Mesenchymal stem cell (in vitro differentiated cells and primary cell): ENCODE measurements at regions not wholly inside any gene's neighbourhood (a gene's known extent, or its start where the extent isn't known, plus 50 kb on each side); places are given as distances from the start of the nearest gene placed in this dataset.

Experiments used
- DNase-seq: peaks from one replicate; pipeline ENCODE4 v3.0.0-alpha.2; 2013
- H2AFZ ChIP-seq: one replicate; pipeline ENCODE4 v1.6.1; 2013; ENCODE audit warnings: low read depth, mild to moderate bottlenecking, control low read depth, inconsistent platforms, low read length, moderate library complexity
- H2AK5ac ChIP-seq: 2 replicates; pipeline ENCODE4 v1.6.1; 2013; ENCODE audit warnings: low read length, moderate library complexity, mild to moderate bottlenecking, inconsistent platforms; ENCODE audit not compliant: severe bottlenecking
- H2BK120ac ChIP-seq: one replicate; pipeline ENCODE4 v1.6.1; 2013; ENCODE audit warnings: low read depth, mild to moderate bottlenecking, inconsistent platforms, low read length, moderate library complexity
- H2BK12ac ChIP-seq, 2 experiments: one replicate each; pipeline ENCODE4 v1.6.1; 2013; ENCODE audit warnings: inconsistent platforms in 2 of 2, low read length in 2 of 2, mild to moderate bottlenecking in 2 of 2, moderate library complexity in 2 of 2, control low read depth in 1 of 2
- H2BK15ac ChIP-seq: one replicate; pipeline ENCODE4 v1.6.1; 2013; ENCODE audit warnings: mild to moderate bottlenecking, low read depth, inconsistent platforms; ENCODE audit not compliant: poor library complexity, severe bottlenecking
- H2BK5ac ChIP-seq: 2 replicates; pipeline ENCODE4 v1.6.1; 2013; ENCODE audit warnings: low read depth, mild to moderate bottlenecking, low read length, control low read depth, inconsistent platforms; ENCODE audit not compliant: poor library complexity, severe bottlenecking
- H3K14ac ChIP-seq, 2 experiments: one replicate each; pipeline ENCODE4 v1.6.1; 2013; ENCODE audit warnings: inconsistent platforms in 2 of 2, low read length in 2 of 2, control low read depth in 1 of 2, mild to moderate bottlenecking in 1 of 2, moderate library complexity in 1 of 2
- H3K18ac ChIP-seq, 2 experiments: one replicate each; pipeline ENCODE4 v1.6.1; 2013; ENCODE audit warnings: inconsistent platforms in 2 of 2, low read length in 2 of 2, control low read depth in 1 of 2, low read depth in 1 of 2, mild to moderate bottlenecking in 1 of 2
- H3K23ac ChIP-seq, 2 experiments: one replicate each; pipeline ENCODE4 v1.6.1; 2013; ENCODE audit warnings: inconsistent platforms in 2 of 2, low read length in 2 of 2, mild to moderate bottlenecking in 2 of 2, moderate library complexity in 2 of 2, control low read depth in 1 of 2
- H3K27ac ChIP-seq: 2 replicates; pipeline ENCODE4 v1.5.1; 2013; ENCODE audit warnings: mild to moderate bottlenecking, moderate library complexity, low read length, control low read depth, inconsistent platforms; ENCODE audit not compliant: poor library complexity, severe bottlenecking
- H3K27me3 ChIP-seq, 2 experiments: 2 replicates each; pipeline versions ENCODE4 v1.6.1 to v1.7.0; 2013; ENCODE audit warnings: low read length in 2 of 2, mild to moderate bottlenecking in 2 of 2, moderate library complexity in 2 of 2, control low read depth in 1 of 2, inconsistent platforms in 1 of 2; ENCODE audit not compliant: control insufficient read depth in 1 of 2, insufficient read depth in 1 of 2
- H3K36me3 ChIP-seq, 2 experiments: 2 replicates each; pipeline versions ENCODE4 v1.6.1 to v1.7.0; 2013; ENCODE audit warnings: low read length in 2 of 2, control low read depth in 1 of 2, inconsistent platforms in 1 of 2, low read depth in 1 of 2, mild to moderate bottlenecking in 1 of 2; ENCODE audit not compliant: insufficient read depth in 2 of 2, control insufficient read depth in 1 of 2
- H3K4ac ChIP-seq, 2 experiments: one replicate each; pipeline ENCODE4 v1.6.1; 2013; ENCODE audit warnings: inconsistent platforms in 2 of 2, low read length in 2 of 2, mild to moderate bottlenecking in 2 of 2, moderate library complexity in 2 of 2, control low read depth in 1 of 2, low read depth in 1 of 2
- H3K4me1 ChIP-seq: 2 replicates; pipeline ENCODE4 v1.6.1; 2013; ENCODE audit warnings: low read depth, low read length, control low read depth; ENCODE audit not compliant: control insufficient read depth, insufficient read depth
- H3K4me2 ChIP-seq: 2 replicates; pipeline ENCODE4 v1.6.1; 2013; ENCODE audit warnings: low read length, mild to moderate bottlenecking, inconsistent platforms; ENCODE audit not compliant: poor library complexity, severe bottlenecking
- H3K4me3 ChIP-seq, 2 experiments: 2 replicates each; pipeline versions ENCODE4 v1.5.1 to v1.7.0; 2013; ENCODE audit warnings: low read length in 2 of 2, mild to moderate bottlenecking in 2 of 2, control low read depth in 1 of 2, low read depth in 1 of 2; ENCODE audit not compliant: insufficient read depth in 1 of 2
- H3K79me1 ChIP-seq: replicated peaks from 2 replicates; pipeline ENCODE4 v1.6.1; 2013; ENCODE audit warnings: mild to moderate bottlenecking, control low read depth, low read length, inconsistent platforms; ENCODE audit not compliant: poor library complexity, severe bottlenecking
- H3K9ac ChIP-seq: 2 replicates; pipeline ENCODE4 v1.7.0; 2013; ENCODE audit warnings: mild to moderate bottlenecking, low read length, moderate library complexity
- H3K9me3 ChIP-seq: 2 replicates; pipeline ENCODE4 v1.7.0; 2013; ENCODE audit warnings: mild to moderate bottlenecking, low read length; ENCODE audit not compliant: control insufficient read depth
- H4K8ac ChIP-seq: one replicate; pipeline ENCODE4 v1.6.1; 2013; ENCODE audit warnings: inconsistent platforms, mild to moderate bottlenecking, low read length, moderate library complexity
- H4K91ac ChIP-seq: one replicate; pipeline ENCODE4 v1.6.1; 2013; ENCODE audit warnings: mild to moderate bottlenecking, low read length, inconsistent platforms
- WGBS: methylation state at CpG from one replicate; pipeline ENCODE4 v1.1.7; 2013; ENCODE audit warnings: mixed read lengths; 5-methylcytosine and 5-hydroxymethylcytosine counted together

DNA sequence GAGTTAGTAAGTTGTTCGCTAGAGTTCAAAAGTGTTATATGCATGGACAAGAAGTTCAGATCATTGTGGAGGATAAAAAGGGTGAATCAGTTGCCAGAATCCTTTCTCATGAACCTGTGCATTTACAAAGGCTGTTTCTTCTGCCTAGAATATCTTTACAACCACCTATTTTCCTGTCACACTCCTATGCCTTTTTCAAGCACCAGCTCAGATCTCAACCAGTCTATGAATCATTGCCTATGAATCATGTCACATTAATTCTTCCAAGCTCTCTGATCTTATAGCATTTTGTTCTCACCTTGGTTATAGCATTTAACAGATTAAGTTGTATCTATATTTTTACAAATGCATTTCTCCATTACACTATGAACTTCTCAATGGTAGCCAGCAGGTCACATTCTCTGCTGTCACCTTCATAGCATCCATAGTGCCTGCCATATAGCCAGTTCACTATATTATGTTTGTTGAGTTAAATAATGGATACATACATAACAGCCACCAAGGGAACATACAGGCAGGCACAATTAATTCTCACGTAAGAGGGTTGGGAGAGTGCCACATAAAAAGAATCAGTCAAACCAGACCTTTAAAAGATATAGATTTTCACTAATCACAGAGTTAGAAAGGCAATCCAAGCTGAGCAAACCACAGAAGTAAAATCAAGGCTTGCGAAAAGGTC lies 573.0 kb downstream of the FOXG1 start:
- H3K18ac ChIP-seq, result no peak overlapping the region
- no peak overlapping the region for H4K91ac ChIP-seq
- H3K4me3 ChIP-seq, result no peak overlapping the region
- no peaks in the 10 kb centered on the region for H3K79me1 ChIP-seq
- no peak overlapping the region for H3K14ac ChIP-seq
- H3K36me3 ChIP-seq, result no peaks in the 10 kb centered on the region
- no peaks in the 10 kb centered on the region for H3K4me1 ChIP-seq
- H3K23ac ChIP-seq, result no peak overlapping the region
- no peaks in the 10 kb centered on the region for H3K27me3 ChIP-seq
- no peak for DNase-seq
- no peak overlapping the region for H2BK12ac ChIP-seq
- H4K8ac ChIP-seq, result no peak overlapping the region
- no peak overlapping the region for H3K27ac ChIP-seq
- WGBS, result 90% methylated on average over 3 of the region's 3 CpGs
- no peak overlapping the region for H2BK120ac ChIP-seq
- H2AK5ac ChIP-seq, result no peak overlapping the region
- H3K4me2 ChIP-seq, result no peak overlapping the region
- H2BK5ac ChIP-seq, result no peak overlapping the region
- H2BK15ac ChIP-seq, result no peak overlapping the region
- no peak overlapping the region for H3K4ac ChIP-seq
- H3K9ac ChIP-seq, result no peak overlapping the region
- no peak overlapping the region for H2AFZ ChIP-seq
- peaks cover 3% of the 10 kb centered on the region for H3K9me3 ChIP-seq

DNA sequence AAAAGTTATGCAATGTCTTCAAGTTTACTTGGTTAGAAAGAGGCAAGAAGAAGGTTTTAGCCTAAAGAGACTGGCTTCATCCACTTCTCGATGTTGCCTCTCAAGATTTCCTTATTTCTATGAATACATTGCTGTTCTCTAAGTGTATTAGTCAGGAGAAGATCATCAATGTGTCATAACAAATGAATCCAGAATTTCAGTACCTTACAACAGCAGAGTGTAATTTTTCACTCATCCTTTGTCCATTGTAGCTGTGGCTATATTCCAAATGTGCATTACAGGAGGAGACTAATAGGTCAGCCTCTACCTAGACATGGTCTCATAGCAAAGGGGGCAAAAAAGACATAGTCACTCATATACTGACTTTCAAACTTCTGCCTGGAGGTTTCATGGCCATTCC lies 579.1 kb downstream of the PRKD1 start:
- no peak overlapping the region for H2BK12ac ChIP-seq
- WGBS, result no CpG with 5 or more reads among the region's 1 CpG
- no peak for DNase-seq
- no peak overlapping the region for H3K4me2 ChIP-seq
- H3K9ac ChIP-seq, result no peak overlapping the region
- H3K79me1 ChIP-seq, result no peaks in the 10 kb centered on the region
- H4K8ac ChIP-seq, result no peak overlapping the region
- no peak overlapping the region for H3K27ac ChIP-seq
- H3K36me3 ChIP-seq, result no peaks in the 10 kb centered on the region
- no peak overlapping the region for H3K14ac ChIP-seq
- no peak overlapping the region for H3K4ac ChIP-seq
- H3K27me3 ChIP-seq, result no peaks in the 10 kb centered on the region
- H3K4me3 ChIP-seq, result no peak overlapping the region
- no peak overlapping the region for H3K18ac ChIP-seq
- peaks cover 4% of the 10 kb centered on the region for H3K9me3 ChIP-seq
- H3K23ac ChIP-seq, result no peak overlapping the region
- no peak overlapping the region for H2AFZ ChIP-seq
- no peak overlapping the region for H2BK120ac ChIP-seq
- no peak overlapping the region for H2BK15ac ChIP-seq
- no peak overlapping the region for H2AK5ac ChIP-seq
- no peaks in the 10 kb centered on the region for H3K4me1 ChIP-seq
- H2BK5ac ChIP-seq, result no peak overlapping the region
- no peak overlapping the region for H4K91ac ChIP-seq

DNA sequence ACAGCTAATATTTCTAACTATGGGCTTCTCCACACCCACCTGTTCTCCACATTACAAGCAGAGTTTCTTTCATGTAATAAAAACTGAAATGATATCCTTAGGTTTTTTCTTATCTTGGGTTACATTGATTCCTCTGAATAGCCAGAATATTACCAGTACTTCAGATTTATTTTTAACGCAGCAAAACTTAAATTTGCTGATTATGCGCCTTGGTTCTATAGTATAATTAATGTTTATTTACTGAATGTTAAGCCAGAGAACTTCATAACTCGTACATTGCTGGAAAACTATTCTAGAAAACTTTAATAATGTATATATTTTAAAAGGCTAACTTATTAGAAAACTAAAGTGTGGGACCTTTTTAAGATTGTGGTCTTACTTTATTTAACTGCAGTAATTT lies 577.2 kb downstream of the PRKD1 start:
- WGBS, result no CpG with 5 or more reads among the region's 3 CpGs
- H3K4me2 ChIP-seq, result no peak overlapping the region
- no peak overlapping the region for H3K23ac ChIP-seq

DNA sequence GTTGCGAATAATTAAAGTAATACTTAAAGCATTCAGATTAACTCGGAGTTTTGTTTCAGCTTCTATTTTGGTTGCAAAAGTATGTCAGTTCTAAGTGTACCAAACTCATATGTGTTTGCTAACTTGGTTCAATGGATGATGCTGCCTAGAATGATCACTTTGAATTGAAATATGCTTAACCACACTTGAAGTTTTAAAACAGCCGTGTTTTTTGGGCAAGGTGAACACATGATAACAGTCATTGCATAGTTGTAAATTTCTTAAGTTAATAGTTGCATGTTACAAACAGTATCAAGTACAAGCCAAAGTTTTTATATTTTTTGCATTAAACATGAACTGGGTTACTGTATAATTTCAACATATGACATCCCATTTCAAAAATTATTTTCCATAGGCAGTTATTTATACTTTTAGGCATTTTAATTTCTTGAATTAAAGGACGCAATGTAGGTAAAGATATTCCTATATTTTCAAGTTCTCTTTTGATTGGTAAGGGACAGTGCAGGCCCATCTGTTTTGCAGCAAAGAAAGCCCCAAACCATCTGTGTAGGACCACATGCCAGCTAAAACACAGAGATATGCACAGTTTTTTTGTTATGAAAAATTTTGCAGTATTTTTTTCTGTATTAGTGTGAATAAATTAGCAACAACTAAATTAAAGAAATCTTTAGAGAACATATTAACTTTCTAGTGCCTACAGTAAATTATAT lies 575.5 kb downstream of the PRKD1 start:
- Histone ChIP-seq H3K14ac (no peak overlapping the region), H3K4ac (no peak overlapping the region), H3K18ac (no peak overlapping the region), H2BK120ac (no peak overlapping the region), H3K4me2 (no peak overlapping the region), H2BK15ac (no peak overlapping the region), H4K91ac (no peak overlapping the region), H3K9ac (no peak overlapping the region), H3K4me3 (no peak overlapping the region), H3K4me1 (no peaks in the 10 kb centered on the region), H4K8ac (no peak overlapping the region), H2AK5ac (no peak overlapping the region), H2AFZ (no peak overlapping the region), H3K79me1 (no peaks in the 10 kb centered on the region), H3K23ac (no peak overlapping the region), H3K27ac (no peak overlapping the region), H3K36me3 (no peaks in the 10 kb centered on the region), H3K27me3 (no peaks in the 10 kb centered on the region), H2BK5ac (no peak overlapping the region), H3K9me3 (peaks cover 4% of the 10 kb centered on the region), H2BK12ac (no peak overlapping the region)
- no peak for DNase-seq
- WGBS, result 91% methylated on average over 3 of the region's 4 CpGs

More for the DNA sequence above, 577.2 kb downstream of the PRKD1 start:
- Histone ChIP-seq H2AK5ac (no peak overlapping the region), H3K4me1 (no peaks in the 10 kb centered on the region), H3K9ac (no peak overlapping the region), H2BK5ac (no peak overlapping the region), H3K4me3 (no peak overlapping the region), H2BK15ac (no peak overlapping the region), H2BK120ac (no peak overlapping the region), H3K9me3 (peaks cover 4% of the 10 kb centered on the region), H3K14ac (no peak overlapping the region), H2AFZ (no peak overlapping the region), H2BK12ac (no peak overlapping the region), H3K79me1 (no peaks in the 10 kb centered on the region), H3K18ac (no peak overlapping the region), H3K27me3 (no peaks in the 10 kb centered on the region), H4K91ac (no peak overlapping the region), H3K4ac (no peak overlapping the region), H3K27ac (no peak overlapping the region), H4K8ac (no peak overlapping the region), H3K36me3 (no peaks in the 10 kb centered on the region)
- no peak for DNase-seq
